NB4 (cell line): ENCODE measurements at regions not wholly inside any gene's neighbourhood (a gene's known extent, or its start where the extent isn't known, plus 50 kb on each side); places are given as distances from the start of the nearest gene placed in this dataset.

Experiments used
- DNase-seq: peaks from one replicate; pipeline ENCODE4 v3.0.0; 2010; ENCODE audit warnings: low read depth
- H3K4me3 ChIP-seq: one replicate; pipeline ENCODE4 v1.5.1; 2011; ENCODE audit warnings: mild to moderate bottlenecking, low read depth, low read length, moderate library complexity
- CTCF ChIP-seq: IDR thresholded peaks from one replicate; pipeline ENCODE4 v1.5.1; 2012; ENCODE audit warnings: low read depth, low read length
- MYC ChIP-seq: IDR thresholded peaks from 2 replicates; pipeline ENCODE4 v1.6.1; 2011; ENCODE audit warnings: low read depth, low read length
- POLR2A ChIP-seq: IDR thresholded peaks from 2 replicates; pipeline ENCODE4 v1.6.1; 2011; ENCODE audit warnings: mild to moderate bottlenecking; ENCODE audit not compliant: insufficient read length; ENCODE audit errors: extremely low read depth
- TF ChIP-seq, protein P1 (sequence below): IDR thresholded peaks from 2 replicates; pipeline ENCODE4 v1.6.1; 2011; ENCODE audit warnings: low read depth, low read length

DNA sequence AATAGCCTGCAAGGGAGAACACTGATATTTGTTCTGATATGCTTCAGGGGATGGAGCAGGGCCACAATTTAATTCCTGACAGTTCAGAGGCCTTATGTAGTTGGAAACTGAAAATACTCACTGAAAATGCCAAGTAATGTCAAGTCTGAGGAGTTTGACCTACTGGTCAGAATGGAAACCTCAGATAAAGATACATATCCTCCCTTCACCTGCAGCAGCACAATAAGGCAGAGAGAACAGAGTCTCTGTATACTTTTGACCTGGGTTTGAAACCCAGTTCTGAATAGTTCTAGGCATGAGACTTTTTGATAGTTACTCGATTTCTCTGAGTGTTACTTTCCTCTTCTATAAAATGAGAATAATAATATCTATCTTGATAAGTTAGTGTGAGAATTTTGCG, 65.8 kb upstream of the TRPC5 start:
- no peak overlapping the region for H3K4me3 ChIP-seq
- no peak for TF ChIP-seq POLR2A
- TF ChIP-seq CTCF, result no peak
- TF ChIP-seq MYC, result no peak
- TF ChIP-seq, protein P1, sequence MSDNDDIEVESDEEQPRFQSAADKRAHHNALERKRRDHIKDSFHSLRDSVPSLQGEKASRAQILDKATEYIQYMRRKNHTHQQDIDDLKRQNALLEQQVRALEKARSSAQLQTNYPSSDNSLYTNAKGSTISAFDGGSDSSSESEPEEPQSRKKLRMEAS, result no peak
- DNase-seq, result no peak

GRCh38 chrX:112147206-112147605, 64.6 kb upstream of the TRPC5 start:
- TF ChIP-seq CTCF (peak; percentile 44), POLR2A (no peak), MYC (no peak)
- TF ChIP-seq, protein P1, result no peak
- peak; percentile 32 for DNase-seq
- H3K4me3 ChIP-seq, result no peak overlapping the region

GRCh38 chrX:112137276-112137675, 54.7 kb upstream of the TRPC5 start:
- no peak overlapping the region for H3K4me3 ChIP-seq
- no peak for DNase-seq
- TF ChIP-seq, protein P1, result no peak
- TF ChIP-seq MYC, result no peak
- no peak for TF ChIP-seq POLR2A
- TF ChIP-seq CTCF, result no peak
